HCT116 (cell line): ENCODE measurements at regions not wholly inside any gene's neighbourhood (a gene's known extent, or its start where the extent isn't known, plus 50 kb on each side); places are given as distances from the start of the nearest gene placed in this dataset.

Experiments used
- CEBPB ChIP-seq: IDR thresholded peaks from 2 replicates; pipeline ENCODE4 v1.6.1; 2012; ENCODE audit warnings: low read depth
- CTCF ChIP-seq, 3 experiments: fragments of 200-600 bp in 1 of 3; sonication (generic) in 1 of 3; IDR thresholded peaks in 2 of 3; conservative IDR thresholded peaks in 1 of 3; 2 replicates each; pipeline ENCODE4 v1.5.1; 2012 to 2017; ENCODE audit warnings: low read depth in 2 of 3, low read length in 2 of 3, antibody characterized with exemption in 1 of 3, borderline replicate concordance in 1 of 3, control low read depth in 1 of 3, mild to moderate bottlenecking in 1 of 3, mixed read lengths in 1 of 3, mixed run types in 1 of 3, moderate library complexity in 1 of 3; ENCODE audit not compliant: insufficient read depth in 1 of 3
- MAX ChIP-seq: IDR thresholded peaks from 2 replicates; pipeline ENCODE4 v1.6.1; 2012
- POLR2AphosphoS5 ChIP-seq: IDR thresholded peaks from 2 replicates; pipeline ENCODE4 v1.6.1; 2011; ENCODE audit warnings: mild to moderate bottlenecking, low read depth, low read length, moderate library complexity
- SRF ChIP-seq: IDR thresholded peaks from 2 replicates; pipeline ENCODE4 v1.6.1; 2012; ENCODE audit warnings: low read depth

- TF ChIP-seq CTCF (IDR thresholded peaks at IDR 0.05 in 2 of 3, conservative IDR thresholded peaks at IDR 0.05 in 1 of 3; ENCODE audit: borderline replicate concordance in 1 of 3, insufficient read depth in 1 of 3, low read depth in 2 of 3, low read length in 2 of 3) (no peak), POLR2AphosphoS5 (no peak), MAX (no peak), CEBPB (no peak), SRF (no peak)
These were observed 58.2 kb downstream of the TANC2 start for GRCh38 chr17:63024201-63024600.
